ENCODE measurements at regions not wholly inside any gene's neighbourhood (a gene's known extent, or its start where the extent isn't known, plus 50 kb on each side); places are given as distances from the start of the nearest gene placed in this dataset.

DNA sequence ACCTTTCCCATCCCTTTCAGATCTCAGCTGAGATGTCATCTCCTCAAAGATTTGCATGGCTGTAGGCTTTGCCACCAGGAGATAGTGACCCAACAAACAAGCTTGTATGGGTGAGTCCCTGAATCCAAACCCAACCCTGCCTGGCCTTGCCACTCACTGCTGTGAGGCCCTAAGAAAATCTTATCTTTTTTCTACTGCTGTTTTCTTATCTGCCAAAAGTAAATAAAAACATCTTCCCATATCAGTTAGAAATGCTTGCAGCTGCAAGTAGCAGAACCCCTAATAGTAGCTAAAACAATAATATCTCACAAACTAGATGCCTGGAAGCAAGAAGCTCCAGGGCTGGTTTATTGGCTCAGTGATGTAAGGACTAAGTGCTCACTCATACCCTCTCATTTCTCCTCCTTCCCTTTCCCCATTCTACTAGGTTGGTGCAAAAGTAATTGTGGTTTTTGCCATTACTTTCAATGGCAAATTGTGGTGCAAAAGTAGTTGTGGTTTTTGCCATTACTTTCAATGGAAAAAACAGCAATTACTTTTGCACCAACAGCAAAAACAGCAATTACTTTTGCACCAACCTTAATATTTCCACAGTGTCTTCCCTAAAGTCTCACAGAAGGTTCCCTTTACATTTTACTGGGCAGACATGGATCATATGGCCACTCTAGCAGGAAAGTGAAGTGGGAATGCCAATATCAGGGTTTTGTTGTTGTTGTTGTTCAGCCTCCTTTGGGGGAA is 56.7 kb upstream of the PSMF1 start:
- no peaks in the 10 kb centered on the region for H3K9me2 ChIP-seq
- H2AFZ ChIP-seq (ENCODE audit: low read depth) = no peak overlapping the region
- no peak overlapping the region for H3K9ac ChIP-seq
- TF ChIP-seq IRF3 (IDR thresholded peaks at IDR 0.05; ENCODE audit: low read depth, low read length) (no peak), MXI1 (IDR thresholded peaks at IDR 0.05; ENCODE audit: low read depth, low read length) (no peak), MEF2A (IDR thresholded peaks at IDR 0.05; ENCODE audit: borderline replicate concordance, low read depth) (no peak), GATA2 (CRISPR knock-in tag; IDR thresholded peaks at IDR 0.05) (no peak), USF2 (IDR thresholded peaks at IDR 0.05; ENCODE audit: borderline replicate concordance, low read depth, low read length) (no peak), ELF1 (IDR thresholded peaks at IDR 0.05) (no peak), RFX5 (IDR thresholded peaks at IDR 0.05; ENCODE audit: low read length) (no peak), EP300 (IDR thresholded peaks at IDR 0.05; ENCODE audit: borderline replicate concordance in 1 of 2, low read depth in 1 of 2, low read length in 1 of 2) (no peak), TEAD4 (IDR thresholded peaks at IDR 0.05; ENCODE audit: borderline replicate concordance, insufficient read depth) (no peak), NRF1 (IDR thresholded peaks at IDR 0.05; ENCODE audit: low read depth, low read length) (no peak), PBX3 (IDR thresholded peaks at IDR 0.05) (no peak), TCF12 (IDR thresholded peaks at IDR 0.05) (no peak), CHD2 (IDR thresholded peaks at IDR 0.05; ENCODE audit: low read length, partially characterized antibody) (no peak), RXRA (IDR thresholded peaks at IDR 0.05; ENCODE audit: borderline replicate concordance, low read depth) (no peak), FOXJ3 (CRISPR knock-in tag; IDR thresholded peaks at IDR 0.05) (no peak), SMC3 (IDR thresholded peaks at IDR 0.05; ENCODE audit: low read depth, low read length) (no peak), RCOR1 (IDR thresholded peaks at IDR 0.05; ENCODE audit: low read length) (no peak)
- TF ChIP-seq, protein P1, sequence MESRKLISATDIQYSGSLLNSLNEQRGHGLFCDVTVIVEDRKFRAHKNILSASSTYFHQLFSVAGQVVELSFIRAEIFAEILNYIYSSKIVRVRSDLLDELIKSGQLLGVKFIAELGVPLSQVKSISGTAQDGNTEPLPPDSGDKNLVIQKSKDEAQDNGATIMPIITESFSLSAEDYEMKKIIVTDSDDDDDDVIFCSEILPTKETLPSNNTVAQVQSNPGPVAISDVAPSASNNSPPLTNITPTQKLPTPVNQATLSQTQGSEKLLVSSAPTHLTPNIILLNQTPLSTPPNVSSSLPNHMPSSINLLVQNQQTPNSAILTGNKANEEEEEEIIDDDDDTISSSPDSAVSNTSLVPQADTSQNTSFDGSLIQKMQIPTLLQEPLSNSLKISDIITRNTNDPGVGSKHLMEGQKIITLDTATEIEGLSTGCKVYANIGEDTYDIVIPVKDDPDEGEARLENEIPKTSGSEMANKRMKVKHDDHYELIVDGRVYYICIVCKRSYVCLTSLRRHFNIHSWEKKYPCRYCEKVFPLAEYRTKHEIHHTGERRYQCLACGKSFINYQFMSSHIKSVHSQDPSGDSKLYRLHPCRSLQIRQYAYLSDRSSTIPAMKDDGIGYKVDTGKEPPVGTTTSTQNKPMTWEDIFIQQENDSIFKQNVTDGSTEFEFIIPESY (IDR thresholded peaks at IDR 0.05; ENCODE audit: borderline replicate concordance, low read depth) = no peak
- TF ChIP-seq, protein P2, sequence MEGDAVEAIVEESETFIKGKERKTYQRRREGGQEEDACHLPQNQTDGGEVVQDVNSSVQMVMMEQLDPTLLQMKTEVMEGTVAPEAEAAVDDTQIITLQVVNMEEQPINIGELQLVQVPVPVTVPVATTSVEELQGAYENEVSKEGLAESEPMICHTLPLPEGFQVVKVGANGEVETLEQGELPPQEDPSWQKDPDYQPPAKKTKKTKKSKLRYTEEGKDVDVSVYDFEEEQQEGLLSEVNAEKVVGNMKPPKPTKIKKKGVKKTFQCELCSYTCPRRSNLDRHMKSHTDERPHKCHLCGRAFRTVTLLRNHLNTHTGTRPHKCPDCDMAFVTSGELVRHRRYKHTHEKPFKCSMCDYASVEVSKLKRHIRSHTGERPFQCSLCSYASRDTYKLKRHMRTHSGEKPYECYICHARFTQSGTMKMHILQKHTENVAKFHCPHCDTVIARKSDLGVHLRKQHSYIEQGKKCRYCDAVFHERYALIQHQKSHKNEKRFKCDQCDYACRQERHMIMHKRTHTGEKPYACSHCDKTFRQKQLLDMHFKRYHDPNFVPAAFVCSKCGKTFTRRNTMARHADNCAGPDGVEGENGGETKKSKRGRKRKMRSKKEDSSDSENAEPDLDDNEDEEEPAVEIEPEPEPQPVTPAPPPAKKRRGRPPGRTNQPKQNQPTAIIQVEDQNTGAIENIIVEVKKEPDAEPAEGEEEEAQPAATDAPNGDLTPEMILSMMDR (IDR thresholded peaks at IDR 0.05) = no peak
- TF ChIP-seq, protein P3, sequence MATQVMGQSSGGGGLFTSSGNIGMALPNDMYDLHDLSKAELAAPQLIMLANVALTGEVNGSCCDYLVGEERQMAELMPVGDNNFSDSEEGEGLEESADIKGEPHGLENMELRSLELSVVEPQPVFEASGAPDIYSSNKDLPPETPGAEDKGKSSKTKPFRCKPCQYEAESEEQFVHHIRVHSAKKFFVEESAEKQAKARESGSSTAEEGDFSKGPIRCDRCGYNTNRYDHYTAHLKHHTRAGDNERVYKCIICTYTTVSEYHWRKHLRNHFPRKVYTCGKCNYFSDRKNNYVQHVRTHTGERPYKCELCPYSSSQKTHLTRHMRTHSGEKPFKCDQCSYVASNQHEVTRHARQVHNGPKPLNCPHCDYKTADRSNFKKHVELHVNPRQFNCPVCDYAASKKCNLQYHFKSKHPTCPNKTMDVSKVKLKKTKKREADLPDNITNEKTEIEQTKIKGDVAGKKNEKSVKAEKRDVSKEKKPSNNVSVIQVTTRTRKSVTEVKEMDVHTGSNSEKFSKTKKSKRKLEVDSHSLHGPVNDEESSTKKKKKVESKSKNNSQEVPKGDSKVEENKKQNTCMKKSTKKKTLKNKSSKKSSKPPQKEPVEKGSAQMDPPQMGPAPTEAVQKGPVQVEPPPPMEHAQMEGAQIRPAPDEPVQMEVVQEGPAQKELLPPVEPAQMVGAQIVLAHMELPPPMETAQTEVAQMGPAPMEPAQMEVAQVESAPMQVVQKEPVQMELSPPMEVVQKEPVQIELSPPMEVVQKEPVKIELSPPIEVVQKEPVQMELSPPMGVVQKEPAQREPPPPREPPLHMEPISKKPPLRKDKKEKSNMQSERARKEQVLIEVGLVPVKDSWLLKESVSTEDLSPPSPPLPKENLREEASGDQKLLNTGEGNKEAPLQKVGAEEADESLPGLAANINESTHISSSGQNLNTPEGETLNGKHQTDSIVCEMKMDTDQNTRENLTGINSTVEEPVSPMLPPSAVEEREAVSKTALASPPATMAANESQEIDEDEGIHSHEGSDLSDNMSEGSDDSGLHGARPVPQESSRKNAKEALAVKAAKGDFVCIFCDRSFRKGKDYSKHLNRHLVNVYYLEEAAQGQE (IDR thresholded peaks at IDR 0.05; ENCODE audit: low read depth, low read length) = no peak
- no peaks in the 10 kb centered on the region for H3K4me1 ChIP-seq (ENCODE audit: control insufficient read depth in 1 of 2, insufficient read depth in 2 of 2, low read depth in 1 of 2, low read length in 1 of 2)
- ChIA-PET CTCF (interaction anchor here (1.0 to 1.5 kb wide), 2 partner anchors 105 to 246 kb away, joined by 3 to 5 read pairs; no protein-coding TSS in a partner anchor), POLR2A (no interaction called here)
- no peaks in the 10 kb centered on the region for H3K36me3 ChIP-seq (replicated peaks in 1 of 2; ENCODE audit: control insufficient read depth in 1 of 2, insufficient read depth in 2 of 2, low read length in 1 of 2)
- no peaks in the 10 kb centered on the region for H3K27me3 ChIP-seq (ENCODE audit: insufficient read depth)
- H4K20me1 ChIP-seq (ENCODE audit: insufficient read depth) = no peaks in the 10 kb centered on the region
- H3K4me3 ChIP-seq (ENCODE audit: low read depth in 2 of 2, low read length in 1 of 2) = no peak overlapping the region
- no peak overlapping the region for H3K27ac ChIP-seq (ENCODE audit: low read depth in 2 of 2, low read length in 1 of 2)
- H3K4me2 ChIP-seq = no peak overlapping the region
- peaks cover 6% of the 10 kb centered on the region for H3K9me3 ChIP-seq
- no peaks in the 10 kb centered on the region for H3F3A ChIP-seq (replicated peaks; ENCODE audit: insufficient read depth)
- DNase-seq = no peak
- H3K79me2 ChIP-seq (ENCODE audit: insufficient read depth) = no peaks in the 10 kb centered on the region
